ENCODE measurements at regions not wholly inside any gene's neighbourhood (a gene's known extent, or its start where the extent isn't known, plus 50 kb on each side); places are given as distances from the start of the nearest gene placed in this dataset.

DNA sequence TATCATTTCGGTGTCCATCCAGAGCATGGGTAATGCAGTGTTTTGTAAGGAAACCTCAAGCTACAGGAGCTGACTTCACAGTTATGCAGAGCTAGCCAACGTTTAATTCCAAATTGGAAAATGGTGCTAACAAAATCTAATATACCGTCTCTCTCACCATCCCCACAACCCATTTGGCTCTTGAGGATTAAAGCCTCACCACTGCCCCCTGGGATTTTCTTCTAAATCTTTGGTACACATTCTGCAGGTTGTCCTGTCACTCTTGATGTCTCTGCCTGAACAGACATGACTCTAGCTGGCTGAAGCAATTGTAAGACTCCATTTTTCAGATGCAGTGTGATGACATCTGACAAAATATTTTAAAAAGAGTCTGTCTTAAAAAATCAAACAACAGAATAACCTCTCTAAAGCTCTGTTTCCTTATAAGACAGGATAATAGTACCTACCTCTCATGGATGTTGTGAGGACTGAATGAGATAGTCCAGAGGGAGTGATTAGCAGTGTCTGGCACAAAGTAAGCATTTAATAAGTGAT lies 451.8 kb downstream of the SUCLA2 start:
- no peaks in the 10 kb centered on the region for H4K20me1 ChIP-seq (ENCODE audit: control insufficient read depth, insufficient read depth, insufficient read length)
- H3K9ac ChIP-seq (ENCODE audit: extremely low read depth, insufficient read length, low read length): no peak overlapping the region
- TF ChIP-seq, protein P1, sequence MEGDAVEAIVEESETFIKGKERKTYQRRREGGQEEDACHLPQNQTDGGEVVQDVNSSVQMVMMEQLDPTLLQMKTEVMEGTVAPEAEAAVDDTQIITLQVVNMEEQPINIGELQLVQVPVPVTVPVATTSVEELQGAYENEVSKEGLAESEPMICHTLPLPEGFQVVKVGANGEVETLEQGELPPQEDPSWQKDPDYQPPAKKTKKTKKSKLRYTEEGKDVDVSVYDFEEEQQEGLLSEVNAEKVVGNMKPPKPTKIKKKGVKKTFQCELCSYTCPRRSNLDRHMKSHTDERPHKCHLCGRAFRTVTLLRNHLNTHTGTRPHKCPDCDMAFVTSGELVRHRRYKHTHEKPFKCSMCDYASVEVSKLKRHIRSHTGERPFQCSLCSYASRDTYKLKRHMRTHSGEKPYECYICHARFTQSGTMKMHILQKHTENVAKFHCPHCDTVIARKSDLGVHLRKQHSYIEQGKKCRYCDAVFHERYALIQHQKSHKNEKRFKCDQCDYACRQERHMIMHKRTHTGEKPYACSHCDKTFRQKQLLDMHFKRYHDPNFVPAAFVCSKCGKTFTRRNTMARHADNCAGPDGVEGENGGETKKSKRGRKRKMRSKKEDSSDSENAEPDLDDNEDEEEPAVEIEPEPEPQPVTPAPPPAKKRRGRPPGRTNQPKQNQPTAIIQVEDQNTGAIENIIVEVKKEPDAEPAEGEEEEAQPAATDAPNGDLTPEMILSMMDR (conservative IDR thresholded peaks at IDR 0.05): peak; percentile 47; the same call in 2 of the 3 replicates
- no peak overlapping the region for H3T11ph ChIP-seq (ENCODE audit: low read length)
- no peaks in the 10 kb centered on the region; a peak in 1 of 7 replicates for H3K36me3 Mint-ChIP-seq (ENCODE audit: insufficient read depth in 1 of 3, low read depth in 3 of 3)
- no peak overlapping the region for H3K4me3 Mint-ChIP-seq
- no peak overlapping the region for H3K56ac ChIP-seq (ENCODE audit: insufficient read length, low read depth, low read length)
- no peaks in the 10 kb centered on the region for H3K23me2 ChIP-seq (ENCODE audit: insufficient read length, low read depth, low read length, poor library complexity, severe bottlenecking)
- H4K8ac ChIP-seq (replicated peaks; ENCODE audit: insufficient read length, low read depth, low read length): no peak overlapping the region
- H2BK20ac ChIP-seq (ENCODE audit: low read depth, low read length, poor library complexity, severe bottlenecking): no peak overlapping the region
- no peak overlapping the region for H4K91ac ChIP-seq (ENCODE audit: insufficient read length, low read depth, low read length)
- no peaks in the 10 kb centered on the region for H3K9me3 Mint-ChIP-seq
- no peak overlapping the region for H2AFZ ChIP-seq (ENCODE audit: low read length)
- no CpG with 5 or more reads among the region's 3 CpGs for WGBS (ENCODE audit: extremely low coverage, insufficient read length, low lambda C conversion rate)
- H2AK5ac ChIP-seq (ENCODE audit: insufficient read length, low read length): no peak overlapping the region
- H3K4me2 ChIP-seq (ENCODE audit: insufficient read depth, insufficient read length, low read length): no peak overlapping the region
- no peak overlapping the region for H3K18ac ChIP-seq (ENCODE audit: insufficient read length, low read depth, low read length)
- no peaks in the 10 kb centered on the region for H3K79me2 ChIP-seq (ENCODE audit: insufficient read depth, low read length)
- peaks cover 2% of the 10 kb centered on the region; the same call in 1 of the 2 replicates for H3K4me1 ChIP-seq (ENCODE audit: insufficient read depth, low read length)
- H2BK12ac ChIP-seq (ENCODE audit: insufficient read length, low read depth, low read length): no peak overlapping the region
- H2BK15ac ChIP-seq (ENCODE audit: low read depth, low read length): no peak overlapping the region
- DNase-seq: no peak
- no peaks in the 10 kb centered on the region for H3K79me1 ChIP-seq (ENCODE audit: insufficient read depth, low read depth, low read length, poor library complexity, severe bottlenecking)
- no peak overlapping the region for H3K27ac Mint-ChIP-seq
- H3K27me3 Mint-ChIP-seq (ENCODE audit: low read depth): no peaks in the 10 kb centered on the region
- H3K9me3 ChIP-seq (ENCODE audit: control insufficient read depth, low read depth, low read length): no peaks in the 10 kb centered on the region
- H2BK5ac ChIP-seq (ENCODE audit: insufficient read length, low read length): no peak overlapping the region
- no peak overlapping the region for H3K4ac ChIP-seq (ENCODE audit: low read depth, low read length)
- no peaks in the 10 kb centered on the region for H3K27me3 ChIP-seq (ENCODE audit: insufficient read depth, low read length)
- H3K14ac ChIP-seq (ENCODE audit: insufficient read depth, low read length): no peak overlapping the region
- H2BK120ac ChIP-seq (ENCODE audit: low read depth, low read length, poor library complexity, severe bottlenecking): no peak overlapping the region
- H3K23ac ChIP-seq (ENCODE audit: insufficient read length, low read depth, low read length): no peak overlapping the region
- H4K5ac ChIP-seq (ENCODE audit: insufficient read length, low read depth, low read length): no peak overlapping the region
- peaks cover 17 to 25% of the 10 kb centered on the region in 2 experiments for H3K4me1 Mint-ChIP-seq
- H3K27ac ChIP-seq (ENCODE audit: insufficient read length, low read depth, low read length): no peak overlapping the region

All from H9 (cell line).